GM10266 (cell line): ENCODE measurements at regions not wholly inside any gene's neighbourhood (a gene's known extent, or its start where the extent isn't known, plus 50 kb on each side); places are given as distances from the start of the nearest gene placed in this dataset.

Experiments used
- DNase-seq: peaks from one replicate; pipeline ENCODE4 v3.0.0; 2012; ENCODE audit errors: extremely low spot score
- TF ChIP-seq, protein P1 (sequence below): IDR thresholded peaks from 2 replicates; pipeline ENCODE4 v1.5.1; 2012; ENCODE audit warnings: mild to moderate bottlenecking, low read depth; ENCODE audit not compliant: control insufficient read depth, insufficient read depth; ENCODE audit errors: missing control alignments

- TF ChIP-seq, protein P1, sequence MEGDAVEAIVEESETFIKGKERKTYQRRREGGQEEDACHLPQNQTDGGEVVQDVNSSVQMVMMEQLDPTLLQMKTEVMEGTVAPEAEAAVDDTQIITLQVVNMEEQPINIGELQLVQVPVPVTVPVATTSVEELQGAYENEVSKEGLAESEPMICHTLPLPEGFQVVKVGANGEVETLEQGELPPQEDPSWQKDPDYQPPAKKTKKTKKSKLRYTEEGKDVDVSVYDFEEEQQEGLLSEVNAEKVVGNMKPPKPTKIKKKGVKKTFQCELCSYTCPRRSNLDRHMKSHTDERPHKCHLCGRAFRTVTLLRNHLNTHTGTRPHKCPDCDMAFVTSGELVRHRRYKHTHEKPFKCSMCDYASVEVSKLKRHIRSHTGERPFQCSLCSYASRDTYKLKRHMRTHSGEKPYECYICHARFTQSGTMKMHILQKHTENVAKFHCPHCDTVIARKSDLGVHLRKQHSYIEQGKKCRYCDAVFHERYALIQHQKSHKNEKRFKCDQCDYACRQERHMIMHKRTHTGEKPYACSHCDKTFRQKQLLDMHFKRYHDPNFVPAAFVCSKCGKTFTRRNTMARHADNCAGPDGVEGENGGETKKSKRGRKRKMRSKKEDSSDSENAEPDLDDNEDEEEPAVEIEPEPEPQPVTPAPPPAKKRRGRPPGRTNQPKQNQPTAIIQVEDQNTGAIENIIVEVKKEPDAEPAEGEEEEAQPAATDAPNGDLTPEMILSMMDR: no peak
- no peak for DNase-seq
These were observed 63.0 kb downstream of the C5orf15 start for GRCh38 chr5:133905424-133905823.

DNA sequence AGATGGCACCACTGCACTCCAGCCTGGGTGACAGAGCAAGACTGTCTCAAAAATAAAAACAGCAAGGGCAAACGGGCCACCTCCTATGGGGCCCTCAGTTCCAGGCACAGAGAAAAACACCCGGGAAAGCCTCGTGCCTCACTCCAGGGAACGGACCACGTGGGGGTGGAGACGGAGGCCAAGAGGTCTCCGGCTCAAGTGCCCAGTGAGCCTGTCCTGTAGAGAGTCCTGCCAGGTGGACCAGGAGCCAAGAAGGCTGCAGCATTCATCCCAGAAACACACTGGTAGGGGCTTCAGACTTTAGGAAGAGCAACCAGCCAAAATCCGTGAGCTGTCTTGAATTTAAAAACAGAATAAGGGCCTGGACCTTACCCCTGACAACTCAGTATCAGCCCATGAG is 63.8 kb downstream of the C5orf15 start:
- TF ChIP-seq, protein P1: no peak

GRCh38 chr5:133902511-133903118 is 65.8 kb downstream of the C5orf15 start:
- TF ChIP-seq, protein P1: no peak
- DNase-seq: no peak

More for the DNA sequence above, 63.8 kb downstream of the C5orf15 start:
- no peak for DNase-seq

GRCh38 chr5:133900534-133901270 is 67.7 kb downstream of the C5orf15 start:
- TF ChIP-seq, protein P1: no peak
- DNase-seq: no peak

DNA sequence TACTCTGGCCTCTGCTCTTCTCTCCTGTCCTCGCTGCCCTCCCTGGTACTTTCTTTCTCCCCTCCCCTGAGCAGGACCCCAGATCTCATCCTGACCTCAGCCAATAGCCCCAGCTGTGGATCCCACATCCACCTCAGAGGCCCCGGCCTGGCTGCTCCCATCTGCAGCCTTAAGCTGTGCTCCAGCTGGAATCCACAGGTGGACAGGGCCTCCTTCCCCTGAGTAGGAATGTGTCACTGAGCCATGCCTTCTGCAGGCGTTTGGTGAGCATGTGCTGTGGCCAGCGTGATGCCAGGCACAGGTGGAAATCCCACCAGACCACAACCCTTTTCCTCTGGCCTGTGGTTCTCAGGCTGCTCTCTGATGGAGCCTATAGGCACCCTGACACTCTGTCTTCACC is 68.9 kb downstream of the C5orf15 start:
- TF ChIP-seq, protein P1: no peak
- DNase-seq: no peak

GRCh38 chr5:133898440-133898839 is 70.0 kb downstream of the C5orf15 start:
- TF ChIP-seq, protein P1: no peak

DNA sequence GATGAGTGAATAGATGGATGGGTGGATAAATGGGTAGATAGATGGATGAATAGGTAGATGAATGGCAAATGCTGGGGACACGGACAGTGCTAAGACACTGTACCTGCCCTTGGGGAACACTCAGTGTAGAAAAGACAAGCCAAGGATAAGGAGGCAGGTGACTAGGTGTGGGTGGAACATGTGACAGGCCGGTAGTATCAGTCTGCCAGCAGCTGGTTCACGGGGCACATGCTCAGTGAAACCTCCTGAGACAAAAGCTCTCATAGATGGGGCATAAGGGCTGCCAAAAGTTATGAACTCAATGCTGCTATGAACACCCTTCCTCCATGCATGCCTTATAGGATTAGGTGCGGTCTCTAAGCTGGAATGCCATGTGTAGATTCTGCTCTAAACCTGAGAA is 71.0 kb downstream of the C5orf15 start:
- TF ChIP-seq, protein P1: no peak
- no peak for DNase-seq

More at GRCh38 chr5:133898440-133898839, 70.0 kb downstream of the C5orf15 start:
- DNase-seq: no peak
